ENCODE measurements at regions not wholly inside any gene's neighbourhood (a gene's known extent, or its start where the extent isn't known, plus 50 kb on each side); places are given as distances from the start of the nearest gene placed in this dataset.
"Not testable (repeated sequence)": the region's sequence is repeated elsewhere in the genome, so short reads cannot be mapped to it uniquely, and the experiment has no call there.

DNA sequence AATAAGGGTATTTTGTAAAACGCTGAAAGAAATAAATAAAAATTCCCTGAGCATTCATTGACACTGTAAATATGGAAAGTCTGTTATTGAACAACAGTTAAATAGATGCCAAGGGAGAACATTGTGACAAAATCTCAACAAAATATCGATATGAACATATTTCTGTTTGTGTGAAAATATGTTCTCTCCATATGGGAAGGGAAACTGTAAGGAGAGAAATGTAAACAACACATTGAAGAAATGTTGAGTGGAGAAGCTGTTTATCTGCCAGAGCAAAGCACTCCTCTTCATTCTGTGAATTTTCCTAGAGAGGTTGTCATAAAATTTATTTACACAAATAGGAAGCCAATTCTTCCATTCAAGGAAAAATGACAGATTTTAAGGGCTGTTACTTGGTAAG lies 57.1 kb upstream of the EOMES start:
- DNase-seq (ENCODE audit: low read depth in 2 of 2) = no peak

DNA sequence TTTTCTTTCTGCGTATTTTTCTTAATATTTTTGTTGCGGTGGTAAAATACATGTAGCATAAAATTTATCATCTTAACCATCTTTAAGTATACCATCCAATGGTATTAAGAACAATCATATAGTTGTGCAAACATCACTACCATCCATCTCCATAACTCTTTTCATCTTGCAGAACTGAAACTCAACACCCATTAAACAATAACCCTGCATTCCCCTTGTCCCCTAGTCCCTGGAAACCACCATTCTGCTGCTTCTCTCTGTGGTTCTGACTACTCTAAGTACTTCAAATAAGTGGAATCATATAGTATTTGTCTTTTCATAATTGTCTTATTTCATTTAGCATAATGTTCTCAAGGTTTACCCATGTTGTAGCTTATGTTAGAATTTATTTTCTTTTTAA lies 67.3 kb upstream of the EOMES start:
- DNase-seq (ENCODE audit: low read depth in 2 of 2) = no peak

DNA sequence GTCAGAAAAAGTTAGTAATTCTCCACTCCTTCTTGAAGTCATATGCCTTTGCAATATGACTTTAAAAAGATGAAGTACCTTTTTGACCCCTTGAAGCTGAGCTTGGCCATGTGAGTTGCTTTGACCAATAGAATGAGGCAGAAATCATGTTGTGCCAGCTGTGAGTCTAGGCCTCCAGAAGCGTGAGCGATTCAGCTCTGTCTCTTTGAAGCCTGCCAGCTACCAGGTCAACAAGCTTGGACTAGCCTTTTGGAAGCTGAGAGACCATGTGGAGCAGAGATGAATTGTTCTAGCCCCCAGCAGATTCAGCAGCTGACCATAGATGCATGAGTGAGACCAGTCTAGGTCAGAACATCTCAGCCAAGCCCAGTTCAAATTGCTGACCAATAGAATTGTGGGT lies 69.8 kb upstream of the EOMES start:
- no peak for DNase-seq (ENCODE audit: low read depth in 2 of 2)

DNA sequence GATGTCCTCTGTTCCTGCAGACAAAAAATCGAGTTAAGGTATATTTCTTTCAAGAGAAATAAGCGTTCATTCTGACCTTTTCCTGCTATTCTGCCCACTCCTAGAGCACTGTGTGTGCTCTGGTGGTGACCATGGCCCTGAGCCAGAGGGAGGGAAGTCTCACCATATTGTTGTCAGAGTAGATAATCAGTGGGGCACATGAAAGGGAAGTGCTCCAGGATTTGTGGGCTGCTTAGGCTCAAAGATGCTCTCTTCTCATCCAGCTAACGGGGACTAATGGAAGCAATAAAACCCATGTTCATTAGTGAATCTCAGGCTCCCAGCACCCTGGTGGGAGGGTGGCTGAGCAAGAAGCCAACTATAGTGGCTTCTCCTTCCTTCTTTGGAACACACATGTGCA lies 70.7 kb upstream of the EOMES start:
- no peak for DNase-seq (ENCODE audit: low read depth in 2 of 2)

DNA sequence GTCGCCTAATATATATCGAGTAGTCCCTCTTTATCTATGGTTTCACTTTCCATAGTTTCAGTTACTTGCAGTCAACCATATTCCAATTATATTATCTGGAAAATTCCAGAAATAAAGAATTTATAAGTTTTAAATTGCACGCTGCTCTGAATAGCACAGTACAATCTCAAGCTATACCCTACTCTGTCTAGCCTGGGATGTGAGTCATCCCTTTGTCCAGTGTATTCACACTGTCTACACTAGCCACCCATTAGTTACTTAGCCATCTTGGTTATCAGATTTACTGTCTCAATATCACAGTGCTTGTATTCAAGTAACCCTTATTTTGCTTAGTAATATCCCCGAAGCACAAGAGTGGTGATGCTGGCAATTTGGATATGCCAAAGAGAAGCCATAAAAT lies 72.1 kb upstream of the EOMES start:
- no peak for DNase-seq (ENCODE audit: low read depth in 2 of 2)

DNA sequence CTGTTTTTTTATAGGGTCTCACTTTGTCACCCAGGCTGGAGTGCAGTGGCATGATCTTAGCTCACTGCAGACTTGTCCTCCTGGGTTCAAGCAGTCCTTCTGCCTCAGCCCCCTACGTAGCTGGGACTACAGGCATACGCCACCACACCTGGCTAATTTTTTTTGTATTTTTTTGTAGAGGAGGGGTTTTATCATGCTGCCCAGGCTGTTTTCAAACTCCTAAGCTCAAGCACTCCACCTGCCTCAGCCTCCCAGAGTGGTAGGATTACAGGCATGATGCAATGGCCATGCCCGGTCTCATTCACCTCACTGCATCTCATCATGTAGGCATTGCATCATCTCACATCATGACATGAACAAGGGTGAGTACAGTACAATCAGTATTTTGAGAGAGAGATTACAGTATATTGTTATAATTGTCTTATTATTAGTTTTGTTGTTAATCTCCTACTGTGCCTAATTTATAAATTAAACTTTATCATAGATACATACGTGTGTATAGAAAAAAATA lies 74.3 kb upstream of the EOMES start:
- DNase-seq (ENCODE audit: low read depth in 2 of 2) = no peak

DNA sequence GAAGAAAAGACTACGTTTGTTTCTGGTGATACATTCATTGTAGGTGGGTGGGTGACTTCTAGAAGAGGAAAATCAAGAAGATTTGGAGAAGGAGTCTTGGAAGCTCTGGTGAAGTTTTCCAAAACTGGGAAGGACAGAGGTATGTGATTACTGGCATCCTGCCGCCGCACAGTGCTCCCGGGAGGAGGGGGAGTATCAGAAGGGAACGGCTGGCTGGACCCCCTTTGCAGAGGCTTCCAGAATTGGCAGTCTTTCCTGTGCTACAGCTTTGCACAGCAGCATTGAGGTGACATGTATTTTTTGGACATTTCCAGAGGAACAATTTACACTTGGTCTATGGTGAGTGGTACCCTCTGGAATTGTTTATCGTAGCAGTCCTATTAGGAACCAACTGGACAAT lies 75.7 kb upstream of the EOMES start:
- DNase-seq (ENCODE audit: low read depth in 2 of 2) = no peak

DNA sequence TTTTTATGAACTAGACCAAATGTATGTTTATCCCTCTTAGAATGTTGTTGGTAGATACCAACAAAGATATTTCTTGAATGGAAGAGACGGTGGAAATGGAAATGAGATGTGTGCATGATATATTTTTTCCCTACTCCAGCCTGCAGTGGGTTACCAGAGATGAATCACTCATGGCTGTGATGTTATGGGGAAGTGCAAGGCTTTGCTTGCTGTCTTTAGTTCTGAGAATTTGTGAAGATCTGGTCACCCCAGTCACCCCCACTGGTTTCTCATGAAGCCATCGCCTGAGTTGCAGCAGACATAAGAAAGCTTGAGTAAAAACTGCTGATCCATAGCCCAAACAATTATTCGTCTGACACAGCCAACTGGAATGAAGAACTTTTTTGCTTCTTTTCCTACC lies 78.1 kb upstream of the EOMES start:
- no peak for DNase-seq (ENCODE audit: low read depth in 2 of 2)

DNA sequence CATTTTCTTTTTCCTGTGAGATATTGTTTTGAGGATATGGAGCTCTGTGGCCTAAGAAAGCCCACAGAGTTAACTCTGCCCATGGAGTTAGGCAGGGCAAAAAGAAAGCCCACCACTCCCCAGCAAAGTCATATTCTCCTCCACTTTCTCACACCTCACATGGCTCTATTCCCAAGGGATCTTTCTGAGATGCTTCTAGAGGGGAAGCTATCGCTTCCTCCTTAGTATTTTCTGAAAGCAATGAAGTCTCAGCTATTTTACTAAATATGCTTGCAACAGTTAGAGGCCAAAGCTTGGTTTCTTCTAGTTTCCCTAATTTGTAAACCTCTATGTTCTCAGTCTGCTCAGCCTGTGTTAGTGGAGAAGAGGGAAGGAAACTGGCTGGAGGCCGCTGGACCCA lies 80.3 kb upstream of the EOMES start:
- no peak for DNase-seq (ENCODE audit: low read depth in 2 of 2)

DNA sequence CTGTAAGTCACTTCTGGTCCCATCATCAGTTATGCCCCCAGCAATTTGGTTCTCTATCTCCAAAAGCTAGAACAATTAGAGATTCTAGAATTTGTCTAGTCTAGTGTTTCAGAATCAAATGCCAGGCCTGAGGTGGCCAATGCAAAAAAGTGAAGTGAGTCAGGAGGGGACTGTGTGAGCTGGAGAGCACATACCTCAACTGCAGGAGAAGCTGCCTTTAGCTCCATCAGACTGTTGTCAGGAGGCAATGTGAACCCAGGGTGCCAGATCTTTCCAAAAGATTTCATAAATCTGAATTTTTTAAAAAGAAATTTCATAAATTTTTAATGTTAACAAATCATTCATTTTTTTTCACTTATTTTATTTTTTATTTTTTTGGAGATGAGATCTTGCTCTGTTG lies 80.7 kb upstream of the EOMES start:
- DNase-seq (ENCODE audit: low read depth in 2 of 2) = no peak

DNA sequence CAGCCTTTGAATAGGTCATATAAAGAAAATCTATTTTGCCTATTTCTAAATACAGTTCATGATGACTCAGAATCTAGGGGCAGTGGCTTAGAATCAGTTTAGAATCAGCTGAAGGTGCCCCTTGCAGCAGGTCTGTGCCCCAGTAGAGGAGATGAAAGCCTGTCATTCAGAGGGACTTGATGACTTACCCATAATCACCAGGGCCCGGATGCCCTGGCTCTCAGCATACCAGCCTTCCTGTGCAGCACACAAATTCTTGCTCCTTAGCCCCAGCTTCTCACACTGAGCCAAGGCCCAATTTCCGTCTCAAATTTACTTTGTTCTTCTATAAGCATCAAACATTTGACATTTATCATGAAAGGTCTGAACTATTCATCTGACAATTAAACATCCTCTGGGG lies 83.2 kb upstream of the EOMES start:
- no peak for DNase-seq (ENCODE audit: low read depth in 2 of 2)

DNA sequence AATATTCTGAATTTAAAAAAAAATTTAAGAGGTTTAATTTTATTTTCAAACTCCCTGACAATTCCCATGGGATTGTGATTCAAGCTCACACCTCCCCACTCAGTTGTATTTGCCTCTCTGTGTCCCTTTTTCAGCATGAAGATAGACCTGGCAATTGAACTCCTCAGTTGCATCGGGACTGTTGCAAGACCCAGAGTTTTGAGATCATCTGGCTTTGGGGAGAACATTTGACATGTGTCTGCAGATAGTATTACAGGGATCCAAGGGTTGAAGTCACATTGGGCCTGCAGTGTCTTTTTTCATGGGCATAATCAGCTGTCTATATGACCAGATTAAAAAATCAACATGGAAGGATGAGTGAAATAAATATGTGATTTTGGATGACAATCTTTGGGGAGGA lies 91.1 kb upstream of the EOMES start:
- DNase-seq (ENCODE audit: low read depth in 2 of 2) = no peak

DNA sequence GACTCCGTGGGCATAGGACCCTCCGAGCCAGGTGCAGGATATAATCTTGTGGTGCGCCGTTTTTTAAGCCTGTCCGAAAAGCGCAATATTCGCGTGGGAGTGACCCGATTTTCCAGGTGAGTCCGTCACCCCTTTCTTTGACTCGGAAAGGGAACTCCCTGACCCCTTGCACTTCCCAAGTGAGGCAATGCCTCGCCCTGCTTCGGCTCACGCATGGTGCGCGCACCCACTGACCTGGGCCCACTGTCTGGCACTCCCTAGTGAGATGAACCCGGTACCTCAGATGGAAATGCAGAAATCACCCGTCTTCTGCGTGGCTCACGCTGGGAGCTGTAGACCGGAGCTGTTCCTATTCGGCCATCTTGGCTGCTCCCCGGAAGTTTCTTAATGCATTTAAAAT lies 99.5 kb upstream of the EOMES start:
- DNase-seq (ENCODE audit: low read depth in 2 of 2) = not testable (repeated sequence)

DNA sequence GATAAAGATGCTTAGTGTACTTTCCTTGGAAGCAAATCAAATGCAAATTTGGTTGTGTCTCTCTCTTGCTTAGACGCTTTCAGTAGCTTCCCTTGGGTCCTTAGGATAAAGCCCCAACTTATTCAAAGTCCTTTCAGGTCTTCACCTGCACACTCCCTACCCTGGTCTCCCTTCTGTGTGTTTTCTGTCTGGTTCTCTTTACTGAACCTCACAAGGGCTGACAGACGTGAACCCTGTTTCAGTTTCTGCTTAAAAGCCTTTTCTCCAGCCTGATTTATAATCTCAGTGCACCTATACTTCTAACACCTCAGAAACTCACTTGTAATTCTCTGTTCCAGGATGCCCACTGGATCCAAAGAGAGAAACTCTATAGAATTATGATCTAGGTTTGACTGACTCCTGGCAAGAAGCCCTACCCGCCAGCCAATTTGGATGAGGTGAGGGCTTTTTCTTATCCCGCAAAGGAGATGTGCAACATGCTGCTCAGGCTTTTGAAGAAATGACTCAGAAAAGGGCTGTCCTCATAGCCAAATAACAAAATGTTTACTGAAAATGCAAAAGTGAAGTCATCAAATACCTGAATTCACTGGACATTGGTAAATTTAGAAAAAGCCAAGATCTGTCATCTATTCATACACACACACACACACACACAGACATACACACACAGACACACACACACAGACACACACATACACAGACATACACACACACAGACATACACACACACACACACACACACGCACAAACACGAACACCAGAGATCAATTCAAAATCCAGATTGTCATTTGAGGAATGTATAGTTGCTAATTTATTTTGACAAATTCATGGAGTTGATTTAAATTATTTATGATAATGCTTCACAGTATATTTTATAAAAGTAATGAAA lies 102.4 kb upstream of the EOMES start:
- DNase-seq (ENCODE audit: low read depth in 2 of 2) = no peak

DNA sequence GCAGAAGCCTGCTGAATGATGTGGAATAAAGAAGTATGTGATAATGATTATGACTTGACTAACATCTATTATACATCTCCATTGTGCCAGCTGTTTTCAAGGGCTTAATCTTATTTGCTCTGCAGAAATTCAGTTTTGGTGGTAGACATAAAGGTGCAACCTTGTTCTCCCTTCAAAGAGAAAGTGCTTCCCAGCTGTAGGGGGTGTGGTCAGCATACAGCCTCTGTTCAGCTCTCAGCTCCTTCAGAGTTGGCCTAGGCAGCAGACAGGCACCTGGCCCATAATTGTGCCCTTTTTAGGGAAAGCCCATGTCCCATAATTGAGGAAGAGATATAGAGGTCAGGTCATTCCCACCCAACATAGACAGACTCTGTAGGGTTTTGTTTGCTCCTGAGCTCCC lies 104.3 kb upstream of the EOMES start:
- DNase-seq (ENCODE audit: low read depth in 2 of 2) = no peak

DNA sequence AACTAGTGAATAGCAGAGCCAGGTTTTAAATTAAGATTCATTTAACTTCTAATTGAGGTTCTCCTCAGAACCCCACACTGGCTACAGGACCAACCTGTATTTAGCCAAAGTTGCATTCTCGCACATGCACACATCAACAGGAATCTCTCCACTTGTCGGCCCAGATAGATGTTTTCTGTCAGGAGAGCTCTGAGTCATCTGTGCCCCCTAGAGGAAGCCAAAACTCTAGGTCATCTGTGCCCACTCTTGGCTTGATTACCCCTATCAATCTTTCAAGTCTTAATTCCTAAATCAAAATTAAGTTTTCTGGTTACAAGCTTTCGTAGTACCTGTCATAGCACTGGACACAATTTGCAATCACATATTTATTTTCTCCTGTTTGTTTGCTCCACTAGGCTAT lies 104.9 kb upstream of the EOMES start:
- no peak for DNase-seq (ENCODE audit: low read depth in 2 of 2)

DNA sequence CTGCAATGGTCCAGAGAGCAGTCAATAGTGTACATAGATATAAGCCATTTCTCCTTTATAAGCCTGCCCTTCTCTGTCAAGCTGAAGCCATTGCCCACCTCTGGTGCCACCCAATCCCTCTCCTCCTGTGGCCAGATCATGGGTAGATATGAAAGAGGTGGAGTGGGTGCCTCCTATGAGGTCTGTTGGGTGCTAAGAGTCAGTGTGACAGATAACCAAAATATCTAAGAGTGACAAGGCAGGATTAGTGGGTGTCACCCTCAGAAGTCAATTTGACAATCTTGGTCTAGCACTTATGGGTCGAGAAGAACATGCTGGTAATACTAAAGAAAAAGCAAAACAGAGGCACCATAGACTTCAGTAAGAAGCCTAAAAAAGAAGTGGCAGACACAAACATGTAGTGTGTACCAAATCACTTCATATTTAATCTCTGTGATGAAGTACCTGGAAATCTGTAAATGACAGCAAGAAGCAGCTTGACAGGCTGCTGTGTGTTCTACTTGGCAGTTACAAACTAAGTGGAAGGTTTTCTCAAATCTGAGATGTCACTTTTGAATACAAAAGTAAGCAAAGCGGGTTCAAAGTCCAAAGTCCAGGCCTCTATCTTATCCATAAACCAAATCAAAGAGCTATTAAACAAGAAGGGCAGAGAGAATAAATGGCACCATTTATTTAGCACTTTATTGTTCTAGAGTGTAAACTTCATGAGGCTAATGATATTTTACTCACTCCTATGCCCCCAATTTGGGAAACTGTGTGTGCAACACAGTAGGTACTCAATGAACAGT lies 118.9 kb upstream of the EOMES start:
- DNase-seq (ENCODE audit: low read depth in 2 of 2) = no peak

DNA sequence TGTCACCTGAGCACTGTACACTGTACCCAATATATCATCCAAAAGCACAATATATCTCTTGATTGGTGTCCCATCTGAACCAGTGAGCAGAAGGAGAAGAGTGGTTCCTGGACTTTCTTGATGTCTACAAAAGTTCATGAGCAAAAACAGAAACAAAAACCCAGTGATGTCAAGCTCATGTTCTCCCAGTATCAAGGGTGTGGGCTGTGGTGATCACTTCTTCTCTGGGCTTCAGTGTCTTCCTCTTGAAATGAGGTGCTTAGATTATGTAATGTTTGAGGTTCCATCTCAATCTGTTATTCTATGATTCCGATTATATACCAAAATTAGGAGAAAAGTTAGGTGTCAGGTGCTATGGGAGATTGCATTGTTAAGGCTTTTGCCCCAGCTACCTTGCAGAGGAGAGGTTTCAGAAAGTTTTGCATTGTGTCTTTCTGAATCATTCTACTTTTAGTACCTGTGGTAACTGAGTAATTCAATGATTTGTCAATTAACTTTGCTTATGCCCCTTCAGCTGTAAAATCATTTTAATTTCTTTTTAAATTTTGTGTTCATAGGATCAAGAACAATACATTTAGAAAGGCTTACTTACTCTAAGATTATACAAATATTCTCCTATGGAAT lies 122.0 kb upstream of the EOMES start:
- no peak for DNase-seq (ENCODE audit: low read depth in 2 of 2)

DNA sequence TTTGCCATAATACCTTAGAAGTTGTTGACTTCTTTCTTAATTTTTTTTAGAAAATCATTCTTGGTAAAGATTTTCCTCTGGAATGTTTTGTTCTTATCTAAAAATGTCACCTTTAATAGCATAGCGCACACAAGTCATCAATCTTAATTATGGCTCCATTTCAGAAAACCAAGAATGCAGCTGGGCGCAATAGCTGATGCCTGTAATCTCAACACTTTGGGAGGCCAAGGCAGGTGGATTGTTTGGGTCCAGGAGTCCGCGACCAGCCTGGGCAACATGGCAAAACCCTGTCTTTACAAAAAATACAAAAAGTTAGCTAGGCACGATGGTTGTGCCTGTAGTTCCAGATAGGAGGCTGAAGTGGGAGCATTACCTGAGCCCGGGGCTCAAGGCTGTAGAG lies 125.6 kb upstream of the EOMES start:
- no peak for DNase-seq (ENCODE audit: low read depth in 2 of 2)

DNA sequence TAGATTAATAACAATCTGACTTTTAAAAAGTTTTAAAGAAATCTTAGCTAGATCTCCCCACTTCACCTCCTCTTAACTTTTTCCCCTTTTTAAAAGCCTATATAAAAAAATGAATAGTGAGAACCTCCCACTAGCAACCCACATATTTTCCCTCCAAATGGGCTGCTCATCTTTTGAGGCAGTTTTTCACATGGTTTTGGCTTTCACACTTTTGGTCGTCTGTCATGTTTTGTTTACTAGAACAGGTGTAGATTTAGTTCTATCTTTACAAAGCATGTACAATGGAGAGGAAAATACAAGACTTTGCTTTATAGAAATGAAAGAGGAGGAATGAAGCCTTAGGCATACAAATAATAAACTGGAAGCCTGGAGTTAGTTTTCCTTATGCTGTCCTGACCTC lies 126.7 kb upstream of the EOMES start:
- no peak for DNase-seq (ENCODE audit: low read depth in 2 of 2)

DNA sequence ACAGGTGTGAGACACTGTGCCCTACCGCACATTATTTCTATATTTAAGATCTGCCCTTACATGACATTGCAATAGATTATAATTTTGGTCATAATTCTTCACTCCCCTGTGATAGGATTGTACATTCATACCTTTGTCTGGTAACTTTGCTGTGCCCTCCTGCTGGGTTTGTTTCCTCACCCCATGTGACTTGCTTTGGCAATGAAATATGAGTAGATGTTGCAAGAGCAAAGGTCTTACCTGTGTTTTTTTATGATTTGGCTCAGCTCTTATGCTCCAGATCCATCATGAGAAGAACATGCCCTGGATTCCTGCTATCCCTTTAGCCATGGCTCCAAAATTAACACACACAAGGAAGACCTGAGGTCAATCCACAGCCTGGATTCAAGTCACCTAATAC lies 137.7 kb upstream of the EOMES start:
- no peak for DNase-seq (ENCODE audit: low read depth in 2 of 2)
